Astrocyte (in vitro differentiated cells and primary cell): ENCODE measurements at regions not wholly inside any gene's neighbourhood (a gene's known extent, or its start where the extent isn't known, plus 50 kb on each side); places are given as distances from the start of the nearest gene placed in this dataset.

Experiments used
- DNase-seq: peaks from one replicate; pipeline ENCODE4 v3.0.0-alpha.2; 2010; ENCODE audit warnings: low read depth
- FAIRE-seq: peaks from 2 replicates; lab custom pipeline; 2011; peaks lifted over from hg19 to GRCh38; lab: Jason Lieb, UNC
- H2AFZ ChIP-seq: 2 replicates; pipeline ENCODE4 v1.6.0; 2012; ENCODE audit warnings: low read depth, low read length, inconsistent platforms
- H3K27ac ChIP-seq: 2 replicates; pipeline ENCODE4 v1.5.1; 2011; ENCODE audit warnings: low read depth, low read length, inconsistent platforms
- H3K27me3 ChIP-seq: 2 replicates; pipeline ENCODE4 v1.6.0; 2011; ENCODE audit warnings: low read length, inconsistent platforms; ENCODE audit not compliant: insufficient read depth
- H3K36me3 ChIP-seq: 2 replicates; pipeline ENCODE4 v1.5.1; 2011; ENCODE audit warnings: low read length, inconsistent platforms; ENCODE audit not compliant: insufficient read depth
- H3K4me1 ChIP-seq: 2 replicates; pipeline ENCODE4 v1.5.1; 2011; ENCODE audit warnings: low read length, inconsistent platforms; ENCODE audit not compliant: insufficient read depth
- H3K4me2 ChIP-seq: 2 replicates; pipeline ENCODE4 v1.6.0; 2012; ENCODE audit warnings: low read length, inconsistent platforms
- H3K4me3 ChIP-seq: 2 replicates; pipeline ENCODE4 v1.5.1; 2011; ENCODE audit warnings: low read depth, mild to moderate bottlenecking, low read length, inconsistent platforms; ENCODE audit not compliant: insufficient read depth
- H3K79me2 ChIP-seq: 2 replicates; pipeline ENCODE4 v1.6.0; 2012; ENCODE audit warnings: mild to moderate bottlenecking, low read length, inconsistent platforms; ENCODE audit not compliant: insufficient read depth
- H3K9ac ChIP-seq: 2 replicates; pipeline ENCODE4 v1.6.0; 2012; ENCODE audit warnings: mild to moderate bottlenecking, low read length, inconsistent platforms
- H3K9me3 ChIP-seq: 2 replicates; pipeline ENCODE4 v1.5.1; 2012; ENCODE audit warnings: low read depth, mild to moderate bottlenecking, low read length, inconsistent platforms; ENCODE audit not compliant: insufficient read depth
- H4K20me1 ChIP-seq: 2 replicates; pipeline ENCODE4 v1.6.0; 2012; ENCODE audit warnings: low read length, inconsistent platforms; ENCODE audit not compliant: insufficient read depth
- H3K27ac Mint-ChIP-seq: one replicate; pipeline ENCODE4 v1.8.0; 2021; ENCODE audit warnings: mild to moderate bottlenecking, mixed read lengths; ENCODE audit not compliant: unreplicated experiment
- H3K27me3 Mint-ChIP-seq: one replicate; pipeline ENCODE4 v1.8.0; 2021; ENCODE audit warnings: low read depth, mixed read lengths; ENCODE audit not compliant: unreplicated experiment
- H3K36me3 Mint-ChIP-seq: one replicate; pipeline ENCODE4 v1.8.0; 2021; ENCODE audit warnings: low read depth, mixed read lengths; ENCODE audit not compliant: unreplicated experiment
- H3K4me1 Mint-ChIP-seq: one replicate; pipeline ENCODE4 v1.8.0; 2021; ENCODE audit warnings: low read depth, mixed read lengths; ENCODE audit not compliant: unreplicated experiment
- H3K4me3 Mint-ChIP-seq: one replicate; pipeline ENCODE4 v1.8.0; 2021; ENCODE audit warnings: mild to moderate bottlenecking, moderate library complexity, mixed read lengths; ENCODE audit not compliant: unreplicated experiment
- H3K9me3 Mint-ChIP-seq: one replicate; pipeline ENCODE4 v1.8.0; 2021; ENCODE audit warnings: mild to moderate bottlenecking, mixed read lengths; ENCODE audit not compliant: unreplicated experiment
- CTCF ChIP-seq: IDR thresholded peaks from 2 replicates; pipeline ENCODE4 v1.5.1; 2011; ENCODE audit warnings: low read depth, mild to moderate bottlenecking, inconsistent platforms, low read length, moderate library complexity; ENCODE audit not compliant: insufficient read depth
- EZH2 ChIP-seq: IDR thresholded peaks from 2 replicates; pipeline ENCODE4 v1.6.1; 2012; ENCODE audit warnings: mild to moderate bottlenecking, low read length, inconsistent platforms; ENCODE audit not compliant: insufficient read depth

GRCh38 chr13:38103851-38104250 lies 234.3 kb upstream of the TRPC4 start:
- H3K9ac ChIP-seq, result no peak overlapping the region
- TF ChIP-seq CTCF, result no peak
- no peak for TF ChIP-seq EZH2
- Mint-ChIP-seq H3K4me1 (no peaks in the 10 kb centered on the region), H3K36me3 (no peaks in the 10 kb centered on the region), H3K27ac (no peak overlapping the region), H3K9me3 (no peaks in the 10 kb centered on the region), H3K4me3 (no peak overlapping the region), H3K27me3 (no peaks in the 10 kb centered on the region)
- H3K9me3 ChIP-seq, result no peaks in the 10 kb centered on the region
- no peak overlapping the region for H3K27ac ChIP-seq
- no peak overlapping the region for H3K4me3 ChIP-seq
- no peaks in the 10 kb centered on the region for H3K79me2 ChIP-seq
- H4K20me1 ChIP-seq, result no peaks in the 10 kb centered on the region
- H3K4me1 ChIP-seq, result no peaks in the 10 kb centered on the region
- DNase-seq (no peak), FAIRE-seq (no peak)
- H3K36me3 ChIP-seq, result no peaks in the 10 kb centered on the region
- no peak overlapping the region for H3K4me2 ChIP-seq
- H2AFZ ChIP-seq, result no peak overlapping the region
- H3K27me3 ChIP-seq, result no peaks in the 10 kb centered on the region

GRCh38 chr13:38099751-38100150 lies 230.2 kb upstream of the TRPC4 start:
- Histone ChIP-seq H3K4me2 (no peak overlapping the region), H2AFZ (no peak overlapping the region), H4K20me1 (no peaks in the 10 kb centered on the region), H3K36me3 (no peaks in the 10 kb centered on the region), H3K79me2 (no peaks in the 10 kb centered on the region), H3K27ac (no peak overlapping the region), H3K9me3 (no peaks in the 10 kb centered on the region), H3K4me1 (no peaks in the 10 kb centered on the region), H3K9ac (no peak overlapping the region), H3K4me3 (no peak overlapping the region), H3K27me3 (no peaks in the 10 kb centered on the region)
- FAIRE-seq (no peak), DNase-seq (no peak)
- Mint-ChIP-seq H3K4me1 (no peaks in the 10 kb centered on the region), H3K36me3 (no peaks in the 10 kb centered on the region), H3K27ac (no peak overlapping the region), H3K4me3 (no peak overlapping the region), H3K27me3 (no peaks in the 10 kb centered on the region), H3K9me3 (no peaks in the 10 kb centered on the region)
- TF ChIP-seq EZH2 (no peak), CTCF (no peak)

- no peak overlapping the region for H3K27ac Mint-ChIP-seq
- no peaks in the 10 kb centered on the region for H3K27me3 Mint-ChIP-seq
- Histone ChIP-seq H3K4me2 (no peak overlapping the region), H2AFZ (no peak overlapping the region), H3K9ac (no peak overlapping the region), H3K27ac (no peak overlapping the region), H3K4me3 (no peak overlapping the region), H3K79me2 (no peaks in the 10 kb centered on the region), H3K4me1 (no peaks in the 10 kb centered on the region), H3K36me3 (no peaks in the 10 kb centered on the region), H4K20me1 (no peaks in the 10 kb centered on the region), H3K27me3 (no peaks in the 10 kb centered on the region), H3K9me3 (no peaks in the 10 kb centered on the region)
- no peaks in the 10 kb centered on the region for H3K4me1 Mint-ChIP-seq
- no peaks in the 10 kb centered on the region for H3K36me3 Mint-ChIP-seq
- FAIRE-seq, result no peak
- DNase-seq, result no peak
- no peaks in the 10 kb centered on the region for H3K9me3 Mint-ChIP-seq
- TF ChIP-seq EZH2 (no peak), CTCF (no peak)
- no peak overlapping the region for H3K4me3 Mint-ChIP-seq
Observed at GRCh38 chr13:38093425-38093824, 223.9 kb upstream of the TRPC4 start.
